ENCODE measurements at regions not wholly inside any gene's neighbourhood (a gene's known extent, or its start where the extent isn't known, plus 50 kb on each side); places are given as distances from the start of the nearest gene placed in this dataset.

GRCh38 chr5:18551716-18552115 lies 917.5 kb downstream of the TAF11L14 start:
- no peak overlapping the region for H3K4me3 ChIP-seq (replicated peaks; ENCODE audit: insufficient read depth, low read length)
- no peak for TF ChIP-seq POLR2AphosphoS5 (IDR thresholded peaks at IDR 0.05; ENCODE audit: low read depth)
- no peak for TF ChIP-seq REST (IDR thresholded peaks at IDR 0.05; ENCODE audit: insufficient replicate concordance, low read depth)
- TF ChIP-seq GABPA (IDR thresholded peaks at IDR 0.05; ENCODE audit: low read depth) = no peak
- TF ChIP-seq SPI1 (IDR thresholded peaks at IDR 0.05; ENCODE audit: borderline replicate concordance, low read depth) = no peak
- no peak for TF ChIP-seq CTCF (IDR thresholded peaks at IDR 0.05; ENCODE audit: insufficient read depth, low read length)
- no peak for DNase-seq (ENCODE audit: low read depth in 1 of 2, low spot score in 1 of 2)
- no peak overlapping the region for H3K27ac ChIP-seq (replicated peaks)
- H3K27me3 ChIP-seq (ENCODE audit: insufficient read depth, poor library complexity, severe bottlenecking) = no peaks in the 10 kb centered on the region

DNA sequence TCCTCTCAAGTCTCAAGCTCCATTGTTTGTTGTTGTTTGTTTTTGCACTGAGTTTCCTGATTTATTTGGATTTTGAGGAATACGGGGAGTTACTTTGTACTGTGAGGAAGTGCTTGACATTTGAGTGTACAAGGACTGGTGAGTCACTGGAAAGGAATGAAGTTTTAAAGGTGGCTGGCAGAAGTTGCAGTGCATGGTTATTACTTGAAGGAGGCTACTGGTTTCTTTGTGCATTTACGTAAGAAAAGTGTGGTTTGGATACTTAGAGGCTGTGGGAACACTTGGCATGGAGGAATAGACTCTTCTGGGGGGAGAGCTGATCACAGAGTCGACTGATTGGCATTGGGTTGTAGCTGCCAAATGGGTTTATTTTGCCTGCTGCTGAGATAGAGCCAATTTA lies 919.0 kb downstream of the TAF11L14 start:
- Histone ChIP-seq H3K4me3 (replicated peaks; ENCODE audit: insufficient read depth, low read length) (no peak overlapping the region), H3K27me3 (ENCODE audit: insufficient read depth, poor library complexity, severe bottlenecking) (no peaks in the 10 kb centered on the region), H3K27ac (replicated peaks) (no peak overlapping the region)
- TF ChIP-seq CTCF (IDR thresholded peaks at IDR 0.05; ENCODE audit: insufficient read depth, low read length) = no peak
- no peak for TF ChIP-seq SPI1 (IDR thresholded peaks at IDR 0.05; ENCODE audit: borderline replicate concordance, low read depth)
- no peak for TF ChIP-seq REST (IDR thresholded peaks at IDR 0.05; ENCODE audit: insufficient replicate concordance, low read depth)
- TF ChIP-seq POLR2AphosphoS5 (IDR thresholded peaks at IDR 0.05; ENCODE audit: low read depth) = no peak
- no peak for TF ChIP-seq GABPA (IDR thresholded peaks at IDR 0.05; ENCODE audit: low read depth)
- no peak for DNase-seq (ENCODE audit: low read depth in 1 of 2, low spot score in 1 of 2)

DNA sequence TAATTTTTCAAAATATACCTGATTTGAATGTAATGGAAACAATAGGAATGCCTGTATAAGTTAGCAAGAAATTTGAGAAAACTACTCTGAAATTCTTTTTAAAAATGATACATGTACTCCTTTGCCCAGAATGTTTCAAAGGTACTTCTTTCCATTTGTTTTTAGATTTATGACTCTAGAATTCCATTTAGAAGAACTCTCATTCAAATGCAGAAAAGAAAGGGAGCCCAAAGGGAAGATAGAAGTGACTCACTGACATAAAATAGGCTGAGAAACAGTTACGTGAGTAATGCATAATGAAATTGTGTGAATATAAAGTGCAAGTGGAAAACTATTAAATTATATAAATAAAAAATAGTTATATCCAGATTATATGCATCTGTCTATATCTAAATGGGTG lies 926.3 kb downstream of the TAF11L14 start:
- H3K27me3 ChIP-seq (ENCODE audit: insufficient read depth, poor library complexity, severe bottlenecking) = no peaks in the 10 kb centered on the region
- no peak overlapping the region for H3K4me3 ChIP-seq (replicated peaks; ENCODE audit: insufficient read depth, low read length)
- no peak for TF ChIP-seq POLR2AphosphoS5 (IDR thresholded peaks at IDR 0.05; ENCODE audit: low read depth)
- TF ChIP-seq CTCF (IDR thresholded peaks at IDR 0.05; ENCODE audit: insufficient read depth, low read length) = no peak
- TF ChIP-seq REST (IDR thresholded peaks at IDR 0.05; ENCODE audit: insufficient replicate concordance, low read depth) = no peak
- TF ChIP-seq GABPA (IDR thresholded peaks at IDR 0.05; ENCODE audit: low read depth) = no peak
- TF ChIP-seq SPI1 (IDR thresholded peaks at IDR 0.05; ENCODE audit: borderline replicate concordance, low read depth) = no peak
- H3K27ac ChIP-seq (replicated peaks) = no peak overlapping the region
- DNase-seq (ENCODE audit: low read depth in 1 of 2, low spot score in 1 of 2) = no peak

All from HL-60 (cell line).